Type B pancreatic cell (in vitro differentiated cells): ENCODE measurements at regions not wholly inside any gene's neighbourhood (a gene's known extent, or its start where the extent isn't known, plus 50 kb on each side); places are given as distances from the start of the nearest gene placed in this dataset.
A peak's percentile ranks its signal among the peaks of the same experiment; 100 is the strongest.

Experiments used
- DNase-seq: peaks from one replicate; pipeline ENCODE4 v3.0.0; 2021; ENCODE audit warnings: mixed read lengths; ENCODE audit not compliant: unreplicated experiment; ENCODE audit errors: extremely low spot score
- H3K27ac Mint-ChIP-seq: 2 replicates; pipeline ENCODE4 v1.8.0; 2021; ENCODE audit warnings: mild to moderate bottlenecking, mixed read lengths
- H3K27me3 Mint-ChIP-seq: 2 replicates; pipeline ENCODE4 v1.8.0; 2021; ENCODE audit warnings: mixed read lengths
- H3K36me3 Mint-ChIP-seq: 2 replicates; pipeline ENCODE4 v1.8.0; 2021; ENCODE audit warnings: mixed read lengths
- H3K4me1 Mint-ChIP-seq: one replicate; pipeline ENCODE4 v1.8.0; 2021; ENCODE audit warnings: mixed read lengths; ENCODE audit not compliant: unreplicated experiment
- H3K4me3 Mint-ChIP-seq: 2 replicates; pipeline ENCODE4 v1.8.0; 2021; ENCODE audit warnings: mild to moderate bottlenecking, mixed read lengths
- H3K9me3 Mint-ChIP-seq: 2 replicates; pipeline ENCODE4 v1.8.0; 2021; ENCODE audit warnings: mixed read lengths
- TF ChIP-seq, protein P1 (sequence below): fragments of 200-600 bp; sonication (generic); conservative IDR thresholded peaks from 2 replicates; pipeline ENCODE4 v1.5.0; 2021; ENCODE audit warnings: antibody characterized with exemption, mild to moderate bottlenecking

- no peak overlapping the region for H3K27ac Mint-ChIP-seq
- H3K4me3 Mint-ChIP-seq, result no peak overlapping the region
- H3K4me1 Mint-ChIP-seq, result no peaks in the 10 kb centered on the region
- TF ChIP-seq, protein P1, sequence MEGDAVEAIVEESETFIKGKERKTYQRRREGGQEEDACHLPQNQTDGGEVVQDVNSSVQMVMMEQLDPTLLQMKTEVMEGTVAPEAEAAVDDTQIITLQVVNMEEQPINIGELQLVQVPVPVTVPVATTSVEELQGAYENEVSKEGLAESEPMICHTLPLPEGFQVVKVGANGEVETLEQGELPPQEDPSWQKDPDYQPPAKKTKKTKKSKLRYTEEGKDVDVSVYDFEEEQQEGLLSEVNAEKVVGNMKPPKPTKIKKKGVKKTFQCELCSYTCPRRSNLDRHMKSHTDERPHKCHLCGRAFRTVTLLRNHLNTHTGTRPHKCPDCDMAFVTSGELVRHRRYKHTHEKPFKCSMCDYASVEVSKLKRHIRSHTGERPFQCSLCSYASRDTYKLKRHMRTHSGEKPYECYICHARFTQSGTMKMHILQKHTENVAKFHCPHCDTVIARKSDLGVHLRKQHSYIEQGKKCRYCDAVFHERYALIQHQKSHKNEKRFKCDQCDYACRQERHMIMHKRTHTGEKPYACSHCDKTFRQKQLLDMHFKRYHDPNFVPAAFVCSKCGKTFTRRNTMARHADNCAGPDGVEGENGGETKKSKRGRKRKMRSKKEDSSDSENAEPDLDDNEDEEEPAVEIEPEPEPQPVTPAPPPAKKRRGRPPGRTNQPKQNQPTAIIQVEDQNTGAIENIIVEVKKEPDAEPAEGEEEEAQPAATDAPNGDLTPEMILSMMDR, result no peak
- DNase-seq, result no peak
- H3K9me3 Mint-ChIP-seq, result no peaks in the 10 kb centered on the region
- H3K36me3 Mint-ChIP-seq, result no peaks in the 10 kb centered on the region
- peaks cover 4% of the 10 kb centered on the region for H3K27me3 Mint-ChIP-seq
Measured at GRCh38 chr1:93013145-93014065, 52.1 kb upstream of the DIPK1A start.

GRCh38 chr1:93014168-93014567 lies 52.9 kb upstream of the DIPK1A start:
- H3K4me3 Mint-ChIP-seq, result no peak overlapping the region
- H3K36me3 Mint-ChIP-seq, result no peaks in the 10 kb centered on the region
- no peaks in the 10 kb centered on the region for H3K9me3 Mint-ChIP-seq
- no peak overlapping the region for H3K27ac Mint-ChIP-seq
- no peak for DNase-seq
- TF ChIP-seq, protein P1, result no peak
- no peaks in the 10 kb centered on the region for H3K4me1 Mint-ChIP-seq
- peaks cover 8% of the 10 kb centered on the region for H3K27me3 Mint-ChIP-seq

GRCh38 chr1:93015590-93015989 lies 54.3 kb upstream of the DIPK1A start:
- Mint-ChIP-seq H3K4me3 (no peak overlapping the region), H3K9me3 (no peaks in the 10 kb centered on the region), H3K4me1 (no peaks in the 10 kb centered on the region), H3K27me3 (peaks cover 13% of the 10 kb centered on the region), H3K36me3 (no peaks in the 10 kb centered on the region), H3K27ac (no peak overlapping the region)
- DNase-seq, result no peak
- TF ChIP-seq, protein P1, result no peak

- no peak for DNase-seq
- TF ChIP-seq, protein P1, result no peak
- Mint-ChIP-seq H3K4me3 (no peak overlapping the region), H3K27ac (no peak overlapping the region), H3K4me1 (no peaks in the 10 kb centered on the region), H3K36me3 (no peaks in the 10 kb centered on the region), H3K27me3 (peaks cover 13% of the 10 kb centered on the region), H3K9me3 (no peaks in the 10 kb centered on the region)
Measured at GRCh38 chr1:93016171-93016570, 54.9 kb upstream of the DIPK1A start.

DNA sequence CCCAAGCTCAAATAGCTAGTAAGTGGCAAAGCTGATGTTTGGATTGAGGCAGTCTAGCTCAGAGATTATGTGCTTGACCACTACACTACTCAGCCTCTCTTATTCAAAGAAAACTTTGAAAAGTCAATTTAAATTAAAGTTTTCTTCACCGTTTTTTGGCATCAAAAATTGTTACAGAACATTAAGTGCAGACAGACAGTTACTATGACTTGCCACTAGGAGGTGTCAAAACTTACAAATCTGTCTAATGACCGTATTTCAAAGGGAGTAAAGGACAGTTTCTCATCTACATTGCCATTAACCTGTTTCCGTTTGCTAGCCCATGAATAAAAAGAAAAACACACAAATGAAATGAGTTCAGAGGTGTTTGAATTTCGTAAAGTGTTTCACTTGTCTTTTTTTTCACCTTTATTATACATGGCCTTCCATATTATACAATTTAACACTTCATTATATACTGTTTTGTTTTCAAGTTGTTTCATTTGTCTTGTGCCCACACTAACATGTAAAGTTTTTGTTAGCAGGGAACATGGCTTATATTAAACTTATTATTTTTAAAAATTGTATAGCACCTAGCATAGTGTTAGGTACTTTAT lies 57.4 kb upstream of the MTF2 start:
- Mint-ChIP-seq H3K4me1 (no peaks in the 10 kb centered on the region), H3K27ac (no peak overlapping the region), H3K4me3 (no peak overlapping the region), H3K9me3 (no peaks in the 10 kb centered on the region), H3K27me3 (peaks cover 19% of the 10 kb centered on the region), H3K36me3 (no peaks in the 10 kb centered on the region)
- TF ChIP-seq, protein P1, result peak; percentile 88
- DNase-seq, result no peak
